NCI-H1417 treated with DMSO at 0.1 percent for 48 hours (cell line): ENCODE measurements at regions not wholly inside any gene's neighbourhood (a gene's known extent, or its start where the extent isn't known, plus 50 kb on each side); places are given as distances from the start of the nearest gene placed in this dataset.
"Not testable (repeated sequence)": the region's sequence is repeated elsewhere in the genome, so short reads cannot be mapped to it uniquely, and the experiment has no call there.

ENCODE experiments used
- DNase-seq: peaks from one replicate; lab custom pipeline; 2025; lab: John Stamatoyannopoulos, UW

DNA sequence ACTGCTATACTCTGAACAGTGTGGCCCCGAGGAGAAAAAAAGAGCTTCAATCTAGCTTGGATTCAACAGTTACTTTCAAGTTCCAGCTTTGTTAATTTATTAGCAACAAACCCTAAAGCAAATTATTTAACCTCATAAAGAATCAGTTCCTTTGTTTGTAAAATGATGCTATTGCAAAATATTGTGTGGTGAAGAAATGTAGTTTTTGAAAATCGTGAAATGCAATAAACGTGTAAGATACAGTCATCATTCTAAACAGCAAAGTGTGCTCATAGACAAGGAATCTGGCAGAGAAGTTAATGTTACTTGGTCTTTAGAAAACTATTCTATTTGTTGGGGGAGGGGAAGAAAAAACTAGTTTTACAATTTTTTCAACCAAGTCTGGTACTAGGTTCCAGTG is 297.6 kb upstream of the ADGRL4 start:
- no peak for DNase-seq

DNA sequence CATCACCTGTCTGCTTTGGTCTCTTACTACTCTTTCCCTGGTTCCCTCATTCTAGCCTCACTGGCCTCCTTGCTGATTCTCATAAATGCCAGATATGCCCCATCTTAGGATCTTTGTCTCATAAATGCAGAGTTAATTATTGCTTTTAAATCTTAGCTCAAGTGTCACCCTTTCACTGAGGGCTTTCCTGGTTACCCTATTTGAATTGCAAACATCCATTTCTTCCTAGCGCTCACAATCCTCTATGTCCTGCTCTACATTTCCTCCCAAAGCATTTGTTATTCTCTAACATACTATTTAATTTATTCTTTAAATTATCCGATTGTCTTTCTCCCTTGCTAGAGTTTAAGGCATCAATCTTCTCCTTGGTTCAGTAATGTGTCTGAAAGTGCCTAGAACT is 296.5 kb upstream of the ADGRL4 start:
- DNase-seq = no peak

DNA sequence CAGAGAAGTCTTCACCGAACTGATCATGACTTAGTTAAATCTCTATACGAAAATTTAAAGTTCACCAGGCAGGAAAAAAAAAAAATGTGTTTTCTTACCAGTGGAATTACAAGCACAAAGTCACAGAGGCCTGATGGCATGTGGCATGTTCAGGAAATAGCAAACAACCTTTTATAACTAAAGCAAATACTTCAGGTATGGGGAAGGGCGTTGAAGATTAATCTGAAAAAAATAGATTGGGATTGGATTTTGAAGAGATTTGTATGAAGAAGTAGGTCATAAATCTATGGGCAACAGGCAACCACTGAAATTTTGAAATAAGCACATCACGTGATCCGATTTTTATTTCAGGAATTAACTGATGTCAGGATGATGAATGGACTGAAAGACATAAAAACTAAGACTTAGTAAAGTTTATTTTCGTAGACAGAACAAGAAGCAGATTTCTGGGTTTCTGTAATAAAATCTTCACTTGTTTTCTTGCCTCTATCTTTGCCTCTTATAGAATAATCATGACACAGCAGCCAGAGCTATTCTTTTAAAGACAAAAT is 295.9 kb upstream of the ADGRL4 start:
- no peak for DNase-seq

DNA sequence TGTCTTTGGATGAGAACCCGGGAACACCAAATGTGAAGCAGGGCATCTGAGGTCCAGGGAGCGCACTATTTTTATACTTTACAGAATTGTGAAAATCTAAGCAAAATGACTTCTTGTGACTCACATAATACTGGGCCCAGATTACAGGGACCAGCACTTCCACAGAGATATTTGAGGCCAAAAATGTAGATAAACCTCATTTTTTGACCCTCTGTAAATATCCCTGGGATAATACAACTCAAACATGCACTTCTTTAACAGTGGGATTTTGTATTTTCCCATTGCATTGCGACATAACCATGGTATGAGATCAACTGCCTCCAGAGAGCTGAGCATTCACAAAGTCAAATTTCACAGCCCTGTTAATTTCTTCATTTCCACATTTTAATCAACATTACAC is 289.4 kb upstream of the ADGRL4 start:
- DNase-seq = no peak

DNA sequence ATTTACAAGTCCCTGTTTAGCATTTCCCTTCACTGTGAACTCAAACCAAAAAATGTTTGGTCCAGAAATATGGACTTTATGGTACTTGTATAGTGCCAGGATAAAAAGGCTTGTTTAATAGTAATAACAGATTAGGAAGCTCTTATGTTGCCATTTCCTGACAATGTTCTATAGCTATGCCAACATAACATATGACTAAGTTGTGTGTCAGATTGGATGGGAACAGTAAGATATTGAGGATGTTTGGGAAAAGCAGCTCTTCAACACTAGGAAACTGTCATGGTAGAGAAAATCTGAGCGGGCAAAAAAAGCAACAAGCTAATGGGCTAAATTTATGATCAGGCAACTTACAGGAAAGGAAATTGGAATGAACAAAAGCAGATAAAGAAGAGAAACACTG is 287.1 kb upstream of the ADGRL4 start:
- no peak for DNase-seq

DNA sequence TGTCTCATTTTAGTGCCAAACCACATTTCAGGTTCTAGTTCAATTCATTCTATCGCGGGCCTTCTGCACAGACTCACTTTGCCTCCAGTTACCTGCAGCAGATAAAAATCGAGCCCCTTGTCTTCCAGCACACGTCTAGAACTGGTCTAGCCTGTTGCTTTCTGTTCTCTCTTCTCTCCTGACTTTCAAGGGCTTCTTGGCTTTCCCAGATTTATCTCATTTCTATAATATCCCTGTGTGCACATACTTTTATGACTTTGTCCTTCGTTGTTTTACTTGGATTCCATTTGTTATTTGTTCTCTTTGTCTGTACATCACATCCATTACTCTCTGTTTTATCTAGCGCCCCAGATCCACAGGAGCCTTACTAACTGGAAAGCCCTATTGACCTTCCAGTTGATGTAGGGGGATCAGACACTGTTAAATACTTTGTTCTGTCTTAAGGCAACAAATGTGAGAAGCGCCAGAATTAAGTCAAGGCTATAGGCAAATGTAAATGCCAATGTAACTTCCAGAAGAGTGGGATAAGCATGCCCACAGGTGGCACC is 284.5 kb upstream of the ADGRL4 start:
- DNase-seq = no peak

DNA sequence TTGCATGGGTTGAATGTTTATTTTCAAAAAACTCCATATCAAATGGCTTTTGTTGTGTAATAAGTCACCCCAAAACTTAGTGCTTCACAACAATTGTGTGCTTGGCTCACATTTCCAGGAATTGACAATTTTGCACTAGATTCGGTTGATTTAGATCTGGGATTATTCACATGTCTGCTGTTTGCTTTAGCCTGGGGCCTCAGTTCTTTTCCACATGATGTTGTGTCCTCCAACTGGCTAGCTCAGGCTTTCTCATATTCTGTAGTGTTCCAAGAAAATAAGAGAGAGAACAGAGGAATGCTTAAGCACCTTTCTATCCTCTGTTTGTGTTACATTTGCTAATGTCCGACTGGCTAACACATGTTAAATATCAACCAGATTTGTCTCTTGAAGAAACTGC is 281.5 kb upstream of the ADGRL4 start:
- no peak for DNase-seq

DNA sequence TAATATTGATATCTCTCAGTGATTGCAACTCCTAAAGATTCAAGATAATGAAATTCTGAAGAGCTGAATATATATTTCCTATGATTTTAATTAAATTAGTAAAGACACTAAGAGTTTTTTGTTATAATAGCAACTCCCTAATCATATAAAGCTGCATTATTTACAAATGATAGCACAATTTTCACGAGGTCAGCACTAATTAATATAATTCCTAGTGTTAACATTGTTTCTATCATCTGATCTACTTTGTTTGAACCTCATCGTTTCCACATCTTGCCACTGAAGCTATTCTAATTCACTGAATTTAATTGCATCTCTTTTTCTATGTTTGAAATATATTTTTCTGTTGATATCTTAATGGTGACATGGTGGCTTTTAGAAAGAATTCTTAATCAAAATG is 279.1 kb upstream of the ADGRL4 start:
- DNase-seq = no peak

DNA sequence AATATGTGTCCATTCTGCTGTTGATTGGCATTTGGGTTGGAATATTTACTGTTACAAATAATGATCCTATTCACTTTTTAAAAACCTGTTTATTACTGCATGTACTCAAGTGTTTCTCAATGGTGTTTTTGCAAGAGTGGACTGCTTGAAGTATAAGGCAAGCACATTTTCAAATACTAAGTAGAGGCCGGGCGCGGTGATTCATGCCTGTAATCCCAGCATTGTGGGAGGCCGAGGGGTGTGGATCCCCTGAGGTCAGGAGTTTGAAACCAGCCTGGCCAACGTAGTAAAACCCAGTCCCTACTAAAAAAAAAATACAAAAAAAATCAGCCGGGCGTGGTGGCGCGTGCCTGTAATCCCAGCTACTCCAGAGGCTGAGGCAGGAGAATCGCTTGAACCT is 276.9 kb upstream of the ADGRL4 start:
- DNase-seq = no peak

DNA sequence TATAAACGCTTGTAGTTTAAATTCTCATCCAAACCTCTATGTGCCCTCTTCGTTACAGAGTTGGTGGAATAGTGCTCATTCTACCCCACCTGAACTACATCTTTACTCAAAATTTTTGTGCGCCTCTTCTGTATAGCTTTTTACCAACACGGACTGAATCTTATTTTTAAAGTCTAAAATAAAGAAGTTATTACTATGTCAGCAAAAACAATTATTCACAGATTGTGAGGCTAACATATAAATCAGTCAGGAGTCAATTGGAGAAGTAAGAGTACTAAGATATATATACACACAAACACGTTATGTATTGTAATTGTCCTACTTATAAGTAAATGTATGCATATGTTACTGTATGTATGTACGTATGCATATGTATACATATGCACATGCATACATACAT is 274.9 kb upstream of the ADGRL4 start:
- no peak for DNase-seq

DNA sequence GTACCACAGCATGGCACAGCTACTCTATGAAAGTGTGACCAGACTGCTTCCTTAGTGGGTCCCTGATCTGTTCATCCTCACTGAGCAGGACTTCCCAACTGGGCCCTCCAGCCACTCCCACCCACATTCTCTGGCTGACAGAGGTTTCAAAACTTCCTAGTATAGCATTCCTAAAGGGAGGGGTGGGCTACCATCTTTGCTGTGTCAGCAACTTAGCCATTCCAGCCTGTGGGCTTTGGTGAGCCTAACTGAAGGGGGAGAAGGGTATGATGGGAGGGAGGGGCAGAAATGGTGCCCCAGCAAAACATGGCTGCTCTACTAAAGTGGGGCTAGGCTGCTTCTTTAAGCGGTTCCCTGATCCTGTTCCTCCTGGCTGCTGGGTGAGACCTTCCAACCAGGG is 265.2 kb upstream of the ADGRL4 start:
- DNase-seq = no peak

DNA sequence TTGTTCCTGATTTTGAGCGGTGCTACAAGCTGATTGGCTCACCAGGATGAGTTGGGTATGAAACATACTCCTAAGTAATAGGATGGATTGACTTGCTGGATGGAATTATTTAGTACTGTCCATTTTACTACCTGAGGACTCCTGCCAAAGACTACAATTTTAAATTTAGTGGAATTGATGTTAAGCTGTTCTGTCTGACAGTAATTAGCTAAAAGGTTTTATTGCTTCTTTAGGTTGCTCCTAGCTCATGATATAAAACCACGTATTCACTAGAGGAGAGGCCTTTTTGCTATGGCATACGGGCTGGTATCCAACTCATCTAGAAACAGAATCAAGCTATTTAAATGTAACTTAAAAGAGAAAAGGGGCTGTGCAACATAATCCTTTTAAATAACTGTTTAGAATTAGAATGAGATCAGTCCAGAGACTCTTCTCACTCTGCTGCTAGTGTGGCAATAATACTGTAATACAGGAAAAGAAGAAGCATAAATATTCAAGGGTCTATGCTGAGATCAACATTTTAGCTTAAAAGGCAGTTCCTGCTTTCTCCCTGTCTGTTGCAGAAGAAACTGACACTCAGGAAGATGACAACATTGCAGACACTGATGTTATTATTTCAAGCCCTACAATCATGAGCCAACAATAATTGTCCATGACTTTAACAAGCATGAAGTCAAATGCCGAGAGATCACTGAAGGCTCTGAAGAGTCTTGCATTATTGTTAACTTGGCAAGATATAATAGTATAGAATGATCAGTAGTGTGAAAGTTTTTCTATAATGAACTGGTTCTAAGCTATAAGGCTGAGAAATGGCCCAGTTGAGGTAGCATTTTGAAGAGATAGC is 258.7 kb upstream of the ADGRL4 start:
- DNase-seq = no peak

DNA sequence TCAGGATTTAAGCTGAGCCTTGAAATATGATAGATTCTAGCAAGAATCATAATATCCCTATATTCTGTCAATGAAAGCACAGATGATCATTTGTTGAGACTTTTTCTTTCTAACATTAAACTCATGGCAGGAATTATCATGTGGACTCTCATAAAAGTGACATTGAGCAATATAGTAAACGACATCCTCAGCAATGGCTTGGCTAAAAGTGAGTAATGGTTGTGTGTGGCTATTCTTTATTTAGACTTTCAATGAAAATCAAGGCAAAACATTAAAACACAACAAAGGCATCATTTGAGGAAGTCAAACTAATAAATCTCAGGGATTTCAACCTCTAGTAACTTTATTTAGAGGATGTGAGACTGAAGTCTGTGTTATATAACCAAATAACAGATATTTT is 257.8 kb upstream of the ADGRL4 start:
- no peak for DNase-seq

DNA sequence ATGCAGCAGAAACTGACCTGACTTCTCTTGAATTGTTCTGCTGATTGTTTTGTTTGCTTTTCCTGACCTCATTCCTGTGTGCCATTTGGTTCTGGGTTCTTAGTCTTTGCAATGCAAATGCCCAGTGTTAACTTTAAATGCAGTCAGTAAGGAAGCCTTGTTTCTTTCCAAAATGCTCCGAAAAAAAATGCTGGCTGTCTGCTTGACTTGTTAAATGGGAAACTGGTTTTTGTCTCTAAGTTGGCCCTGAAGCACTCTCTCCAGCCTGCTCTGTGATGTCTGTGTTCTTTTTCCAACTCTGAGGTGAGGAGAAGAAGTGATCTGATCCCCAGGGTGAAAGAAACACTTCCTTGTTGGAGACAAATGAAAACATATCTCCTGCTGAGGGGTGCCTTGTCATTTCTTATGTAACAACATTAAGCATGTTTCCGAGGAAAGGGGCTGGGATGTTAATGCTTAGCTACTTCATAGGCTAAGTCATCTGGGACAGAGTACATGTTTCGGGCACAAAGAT is 256.3 kb upstream of the ADGRL4 start:
- DNase-seq = no peak

DNA sequence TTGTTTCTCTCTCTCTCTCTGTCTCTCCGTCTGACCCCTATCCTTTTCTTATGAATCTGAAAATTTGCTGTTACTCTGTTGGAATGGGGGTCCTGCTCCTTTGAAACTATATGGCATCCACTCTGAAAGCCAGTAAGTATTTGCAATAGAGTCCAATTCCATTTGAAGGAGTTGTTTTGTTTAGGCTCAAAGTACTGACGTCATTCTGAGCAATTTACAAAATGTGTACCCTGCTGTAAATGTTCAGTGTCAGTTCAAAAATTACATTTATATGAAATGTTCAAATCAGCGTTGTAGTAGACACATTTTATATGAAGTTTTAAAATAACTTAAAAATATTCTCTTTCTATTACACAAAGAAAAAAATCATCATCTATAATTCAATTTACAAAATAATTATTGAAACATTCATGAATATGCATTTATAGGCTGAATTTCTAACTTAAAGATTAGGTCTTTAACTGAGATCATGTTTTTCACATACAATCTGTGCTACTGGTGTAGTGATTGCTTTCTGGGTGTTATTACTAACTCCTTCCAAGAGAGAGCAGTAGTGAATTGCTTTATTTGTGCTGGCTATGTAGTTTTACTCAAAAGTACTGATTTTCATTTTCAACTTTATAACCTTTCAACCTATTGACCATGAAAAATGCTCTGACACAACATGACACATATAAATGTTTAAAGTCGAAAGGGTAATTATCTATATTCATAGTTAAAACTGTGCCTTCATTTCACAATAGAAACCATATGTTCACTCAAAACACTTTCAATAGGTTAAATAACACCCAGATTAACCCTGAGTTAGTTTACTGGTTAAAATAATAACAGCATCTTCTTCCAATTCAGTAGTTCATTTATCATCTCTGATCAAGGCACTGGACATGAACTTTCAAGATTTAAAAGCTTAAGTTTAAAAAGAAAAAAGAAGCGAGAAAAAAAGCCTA is 253.1 kb upstream of the ADGRL4 start:
- DNase-seq = no peak

DNA sequence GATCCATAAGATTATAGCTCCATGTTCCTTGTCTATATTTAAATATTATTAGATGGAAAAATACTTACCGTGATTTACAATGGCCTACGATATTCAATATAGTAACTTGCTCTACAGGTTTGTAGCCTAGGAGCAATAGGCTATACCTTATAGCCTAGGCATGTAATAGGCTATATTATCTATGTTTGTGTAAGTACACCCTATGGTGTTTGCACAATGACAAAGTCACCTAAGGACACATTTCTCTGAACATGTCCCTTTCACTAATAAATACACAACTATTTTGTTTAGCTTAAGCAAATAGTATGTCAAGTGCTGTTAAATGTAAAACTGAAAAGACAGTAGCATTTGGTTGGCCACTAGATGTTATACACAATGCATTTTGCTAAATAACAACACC is 248.9 kb upstream of the ADGRL4 start:
- no peak for DNase-seq

DNA sequence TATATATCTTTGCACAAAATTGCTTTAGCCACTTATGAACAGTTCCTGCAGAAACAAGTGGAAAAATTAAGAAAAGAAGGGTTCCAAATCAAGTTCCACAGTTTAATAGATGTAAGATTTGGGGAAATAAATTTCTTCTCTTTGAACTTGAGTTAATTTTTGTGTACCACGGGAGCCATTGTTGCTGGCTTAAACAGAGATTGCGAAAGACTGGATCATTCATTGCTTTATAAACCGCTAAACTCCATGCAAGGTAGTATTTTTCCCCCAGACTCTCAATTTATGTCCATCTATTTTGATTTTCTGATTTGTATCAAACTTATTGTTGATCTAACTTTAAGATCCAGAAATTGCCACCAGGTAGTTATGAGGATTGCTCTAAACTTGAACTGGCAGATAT is 246.1 kb upstream of the ADGRL4 start:
- DNase-seq = no peak

DNA sequence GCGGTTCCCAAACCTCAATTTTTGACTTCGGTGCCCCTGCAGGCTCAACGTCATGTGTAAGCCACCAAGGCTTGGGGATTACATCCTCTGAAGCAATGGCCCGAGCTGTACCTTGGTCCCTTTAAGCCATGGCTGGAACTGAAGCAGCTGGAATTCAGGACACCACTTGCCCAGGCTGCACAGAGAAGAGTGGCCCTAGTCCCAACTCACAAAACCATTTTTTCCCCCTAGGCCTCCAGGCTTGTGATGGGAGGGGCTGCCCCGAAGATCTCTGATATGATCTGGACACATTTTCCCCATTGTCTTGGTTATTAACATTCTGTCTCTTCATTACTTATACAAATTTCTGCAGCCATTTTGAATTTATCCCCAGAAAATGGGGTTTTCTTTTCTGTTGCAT is 233.3 kb upstream of the ADGRL4 start:
- DNase-seq = no peak

DNA sequence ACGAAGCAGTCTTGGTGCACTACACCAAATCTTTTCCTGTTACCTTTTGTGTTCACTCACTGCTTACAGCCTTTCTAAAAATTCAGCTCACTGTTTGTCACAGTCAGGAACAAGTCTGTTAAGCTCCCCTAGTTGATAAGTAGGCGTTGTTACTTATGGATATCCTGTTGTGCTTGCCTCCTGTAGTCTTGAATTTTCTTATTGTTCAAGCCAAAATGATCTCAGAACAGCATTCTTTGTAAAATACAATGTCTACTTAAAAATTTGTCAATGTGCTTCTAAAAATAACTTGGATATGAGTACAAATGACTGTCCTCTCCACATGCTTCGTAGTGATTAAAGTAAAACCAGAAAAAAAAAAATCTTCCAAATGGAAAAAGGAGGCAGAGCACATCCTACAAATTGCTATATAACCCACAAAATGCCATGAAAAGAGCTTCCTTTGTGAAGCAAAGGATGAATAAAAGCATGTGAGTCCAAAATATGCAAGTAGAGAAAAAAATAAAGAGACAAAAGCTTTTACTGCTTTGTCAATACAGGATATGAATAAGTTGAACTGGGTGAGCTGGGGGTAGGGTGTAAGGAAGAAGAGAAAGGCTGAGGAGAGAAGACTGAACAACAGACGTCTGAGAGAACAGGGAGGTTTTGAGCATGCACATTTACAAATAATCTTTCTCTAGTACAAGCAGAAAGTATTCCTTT is 228.9 kb upstream of the ADGRL4 start:
- no peak for DNase-seq

DNA sequence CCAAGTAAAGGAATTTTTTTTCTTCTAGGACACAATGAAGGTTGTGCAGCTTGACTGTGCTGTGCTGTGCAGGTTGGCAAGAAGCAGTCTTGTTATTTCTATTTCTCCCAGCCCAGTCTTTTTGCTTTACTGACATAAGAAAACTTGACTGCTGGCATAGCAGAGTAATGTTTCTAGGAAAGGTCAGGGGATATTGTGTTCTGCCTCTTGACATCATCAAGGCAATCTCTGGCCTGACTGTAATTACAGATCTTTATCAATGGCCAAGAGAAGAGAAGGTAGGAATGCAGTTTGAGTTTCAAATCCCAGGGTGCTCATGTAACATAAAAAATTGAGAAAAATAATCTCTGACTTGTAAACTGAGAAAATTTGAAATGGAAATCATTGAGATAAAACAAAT is 226.3 kb upstream of the ADGRL4 start:
- DNase-seq = no peak

DNA sequence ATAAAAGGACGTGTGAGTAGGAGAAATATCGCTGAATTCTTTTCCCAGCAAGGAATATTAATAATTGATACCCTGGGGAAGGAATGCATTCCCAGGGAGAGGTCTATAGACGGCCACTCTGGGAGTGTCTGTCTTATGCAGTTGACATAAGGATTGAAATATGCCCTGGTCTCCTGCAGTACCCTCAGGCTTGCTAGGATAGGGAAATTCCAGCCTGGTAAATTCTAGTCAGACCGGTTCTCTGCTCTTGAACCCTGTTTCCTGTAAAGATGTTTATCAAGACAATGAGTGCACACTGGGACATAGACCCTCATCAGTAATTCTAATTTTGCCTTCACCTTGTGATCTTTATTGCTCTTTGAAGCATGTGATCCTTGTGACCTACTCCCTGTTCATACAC is 224.2 kb upstream of the ADGRL4 start:
- not testable (repeated sequence) for DNase-seq

DNA sequence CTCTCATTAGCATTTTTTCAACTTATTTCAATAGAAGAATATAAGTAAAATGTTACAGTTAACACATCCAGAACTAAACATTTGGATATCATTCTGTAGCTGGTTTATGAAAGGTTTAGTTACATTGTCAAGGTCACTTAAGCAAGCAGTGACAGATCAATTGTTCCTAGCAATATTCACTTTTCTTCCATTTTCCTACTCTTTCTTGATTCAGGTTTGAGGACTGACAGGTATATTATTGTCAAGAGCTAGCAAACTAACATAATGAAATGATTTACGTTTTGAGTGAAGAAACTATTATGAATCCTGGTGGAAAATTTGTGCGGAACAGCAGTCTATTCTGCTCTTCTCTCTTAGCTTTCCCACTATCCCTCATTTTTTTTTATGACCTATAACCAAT is 220.4 kb upstream of the ADGRL4 start:
- DNase-seq = no peak
